ENCODE measurements at regions not wholly inside any gene's neighbourhood (a gene's known extent, or its start where the extent isn't known, plus 50 kb on each side); places are given as distances from the start of the nearest gene placed in this dataset.
A peak's percentile ranks its signal among the peaks of the same experiment; 100 is the strongest.

DNA sequence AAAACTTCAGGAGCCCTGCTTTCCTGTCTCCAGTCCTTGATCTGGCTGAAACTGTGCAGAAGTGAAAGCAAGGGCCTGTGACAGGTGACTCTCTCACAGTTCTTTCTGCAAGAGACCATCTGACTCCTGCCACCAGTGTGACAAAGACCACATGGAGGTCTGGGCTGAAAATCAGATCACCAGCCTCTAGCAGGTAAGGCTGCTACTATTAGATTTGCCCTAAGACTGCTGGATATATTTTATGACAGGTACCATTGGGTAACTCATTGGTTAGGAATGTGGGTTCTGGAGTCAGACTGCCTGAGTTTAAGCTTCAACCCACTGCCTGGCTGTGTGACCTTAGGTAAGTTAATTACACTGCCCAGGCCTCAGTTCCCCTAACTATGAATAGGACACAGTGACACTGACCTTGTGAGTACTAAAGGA, 163.3 kb upstream of the SLC7A11 start:
- TF ChIP-seq, protein P1, sequence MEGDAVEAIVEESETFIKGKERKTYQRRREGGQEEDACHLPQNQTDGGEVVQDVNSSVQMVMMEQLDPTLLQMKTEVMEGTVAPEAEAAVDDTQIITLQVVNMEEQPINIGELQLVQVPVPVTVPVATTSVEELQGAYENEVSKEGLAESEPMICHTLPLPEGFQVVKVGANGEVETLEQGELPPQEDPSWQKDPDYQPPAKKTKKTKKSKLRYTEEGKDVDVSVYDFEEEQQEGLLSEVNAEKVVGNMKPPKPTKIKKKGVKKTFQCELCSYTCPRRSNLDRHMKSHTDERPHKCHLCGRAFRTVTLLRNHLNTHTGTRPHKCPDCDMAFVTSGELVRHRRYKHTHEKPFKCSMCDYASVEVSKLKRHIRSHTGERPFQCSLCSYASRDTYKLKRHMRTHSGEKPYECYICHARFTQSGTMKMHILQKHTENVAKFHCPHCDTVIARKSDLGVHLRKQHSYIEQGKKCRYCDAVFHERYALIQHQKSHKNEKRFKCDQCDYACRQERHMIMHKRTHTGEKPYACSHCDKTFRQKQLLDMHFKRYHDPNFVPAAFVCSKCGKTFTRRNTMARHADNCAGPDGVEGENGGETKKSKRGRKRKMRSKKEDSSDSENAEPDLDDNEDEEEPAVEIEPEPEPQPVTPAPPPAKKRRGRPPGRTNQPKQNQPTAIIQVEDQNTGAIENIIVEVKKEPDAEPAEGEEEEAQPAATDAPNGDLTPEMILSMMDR (IDR thresholded peaks at IDR 0.05; ENCODE audit: low read depth, low read length, missing control alignments), result no peak
- no peak overlapping the region for H3K4me3 ChIP-seq (ENCODE audit: low read depth, low read length)
- DNase-seq (ENCODE audit: low read depth), result peak; percentile 30

DNA sequence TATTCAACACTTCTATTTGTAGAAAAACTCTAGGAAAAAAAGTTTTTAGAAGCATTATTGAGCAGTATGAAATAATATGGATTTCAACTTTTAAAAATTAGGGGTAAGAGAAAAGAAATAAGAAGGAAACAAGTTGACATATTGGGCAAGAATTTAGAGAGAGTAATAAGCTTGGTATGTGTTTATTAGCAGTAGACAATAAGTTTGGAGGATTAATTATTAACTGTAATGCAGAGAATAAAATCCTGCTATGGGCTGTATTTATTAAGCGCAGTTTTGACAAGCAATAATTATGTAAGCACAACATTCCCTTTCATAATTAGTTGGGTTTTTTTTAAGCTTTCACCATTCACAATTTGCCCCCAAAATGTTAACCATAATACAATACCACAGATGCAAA, 162.7 kb upstream of the SLC7A11 start:
- no peak for DNase-seq (ENCODE audit: low read depth)
- TF ChIP-seq, protein P1 (IDR thresholded peaks at IDR 0.05; ENCODE audit: low read depth, low read length, missing control alignments), result no peak

DNA sequence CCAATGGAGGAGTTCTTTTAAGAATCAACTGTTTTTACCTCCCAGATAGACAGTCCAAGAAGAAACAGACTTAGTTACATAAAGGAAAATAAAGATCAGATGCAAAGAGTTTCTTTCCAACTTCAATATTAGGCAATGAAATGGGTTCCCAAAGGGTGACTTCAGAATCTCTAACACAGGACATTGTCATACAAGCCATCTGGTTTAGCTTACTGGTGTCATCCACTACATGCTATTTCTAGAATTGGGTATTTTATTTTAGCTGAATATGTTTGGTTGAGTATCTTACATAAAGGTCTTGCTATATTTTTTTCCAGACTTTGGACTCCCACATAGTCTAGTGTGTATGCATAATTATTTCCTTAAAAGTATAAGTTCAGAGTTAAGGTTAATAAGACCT, 162.1 kb upstream of the SLC7A11 start:
- DNase-seq (ENCODE audit: low read depth), result no peak
- H3K4me3 ChIP-seq (ENCODE audit: low read depth, low read length), result no peak overlapping the region
- TF ChIP-seq, protein P1 (IDR thresholded peaks at IDR 0.05; ENCODE audit: low read depth, low read length, missing control alignments), result no peak

More for the DNA sequence above, 162.7 kb upstream of the SLC7A11 start:
- no peak overlapping the region for H3K4me3 ChIP-seq (ENCODE audit: low read depth, low read length)

DNA sequence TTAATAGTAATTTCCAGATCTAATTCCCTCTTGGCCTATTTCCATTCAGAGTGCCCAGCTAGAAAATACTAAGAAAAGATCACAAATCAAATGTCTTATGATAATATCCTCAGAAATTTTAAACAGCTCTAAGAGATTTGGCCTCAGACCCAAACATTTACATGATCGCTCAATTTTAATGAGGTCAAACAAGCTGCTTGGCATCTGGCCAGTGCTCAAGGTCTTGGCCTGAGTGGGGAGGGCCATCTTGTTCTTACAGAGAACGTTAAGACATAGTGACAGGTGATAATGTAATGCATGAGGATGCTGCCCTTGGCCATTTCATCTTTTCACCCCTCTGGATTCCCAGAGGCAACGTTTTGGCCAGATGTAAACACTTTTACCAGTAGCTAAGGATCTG, 159.2 kb upstream of the SLC7A11 start:
- TF ChIP-seq, protein P1 (IDR thresholded peaks at IDR 0.05; ENCODE audit: low read depth, low read length, missing control alignments), result no peak
- H3K4me3 ChIP-seq (ENCODE audit: low read depth, low read length), result no peak overlapping the region
- no peak for DNase-seq (ENCODE audit: low read depth)

DNA sequence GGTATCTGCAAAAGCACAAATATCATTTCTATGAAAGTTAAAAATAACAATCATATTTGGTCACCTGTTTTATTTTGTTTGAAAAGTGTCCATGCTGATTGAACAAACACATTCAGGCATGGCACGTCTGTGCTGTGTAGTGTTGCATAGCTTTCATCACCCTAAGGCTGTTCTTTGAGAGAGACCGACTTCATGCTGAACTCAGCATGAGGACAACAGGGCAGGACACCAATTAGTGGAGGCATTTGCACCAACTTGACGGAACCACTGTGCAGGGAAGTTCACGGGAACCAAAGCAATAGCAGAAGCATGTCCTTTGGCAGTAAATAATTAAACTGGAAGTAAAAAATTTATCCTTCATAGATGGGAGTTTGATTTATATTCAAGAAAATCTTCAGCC, 158.4 kb upstream of the SLC7A11 start:
- no peak overlapping the region for H3K4me3 ChIP-seq (ENCODE audit: low read depth, low read length)
- DNase-seq (ENCODE audit: low read depth), result no peak
- TF ChIP-seq, protein P1 (IDR thresholded peaks at IDR 0.05; ENCODE audit: low read depth, low read length, missing control alignments), result no peak

DNA sequence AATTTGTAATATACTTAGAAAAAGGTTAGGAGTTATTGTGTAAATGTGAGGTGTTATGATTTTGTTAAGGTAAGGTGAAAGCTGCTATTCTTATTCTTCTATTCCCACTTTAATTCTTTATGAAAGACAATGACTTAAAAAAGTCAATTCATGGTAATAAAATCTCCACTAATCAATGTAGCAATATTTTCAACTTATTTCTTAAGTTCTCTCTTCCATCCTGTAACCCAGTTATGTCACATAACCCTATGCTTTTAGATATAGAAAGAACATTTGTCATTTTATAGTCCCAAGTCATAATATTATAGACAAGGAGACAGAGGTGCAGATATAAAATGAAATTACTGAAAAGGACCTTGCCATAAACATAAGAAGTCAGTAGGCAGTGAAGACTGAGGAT, 157.9 kb upstream of the SLC7A11 start:
- TF ChIP-seq, protein P1 (IDR thresholded peaks at IDR 0.05; ENCODE audit: low read depth, low read length, missing control alignments), result no peak
- no peak overlapping the region for H3K4me3 ChIP-seq (ENCODE audit: low read depth, low read length)
- no peak for DNase-seq (ENCODE audit: low read depth)

DNA sequence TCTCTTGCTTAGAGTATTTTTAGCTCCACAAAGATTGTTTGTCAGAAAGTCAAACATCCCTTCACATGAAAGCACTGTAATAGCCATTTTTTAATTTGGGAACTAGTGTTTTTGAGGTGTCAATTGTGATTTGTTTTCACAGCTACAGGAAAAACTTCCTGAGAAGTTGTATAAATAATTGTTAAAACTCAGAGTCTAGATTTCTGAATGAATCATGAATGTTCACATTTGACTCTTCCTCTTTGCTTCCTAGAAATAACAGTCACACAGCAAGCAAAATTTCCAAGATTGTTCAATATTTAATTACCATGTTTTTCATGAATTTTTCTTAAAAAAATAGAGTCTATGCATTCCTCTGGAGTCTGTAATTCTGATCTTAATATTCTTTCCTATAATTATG, 156.9 kb upstream of the SLC7A11 start:
- TF ChIP-seq, protein P1 (IDR thresholded peaks at IDR 0.05; ENCODE audit: low read depth, low read length, missing control alignments), result no peak
- H3K4me3 ChIP-seq (ENCODE audit: low read depth, low read length), result no peak overlapping the region
- no peak for DNase-seq (ENCODE audit: low read depth)

Measured in GM12864 (cell line).